ENCODE measurements at regions not wholly inside any gene's neighbourhood (a gene's known extent, or its start where the extent isn't known, plus 50 kb on each side); places are given as distances from the start of the nearest gene placed in this dataset.

GRCh38 chr5:122715095-122715494, 59.8 kb upstream of the SNX2 start (continued):
- TF ChIP-seq ZNF302 (tag by site-specific recombination; IDR thresholded peaks at IDR 0.05; ENCODE audit: low read depth) (no peak), ZNF121 (tag by site-specific recombination; IDR thresholded peaks at IDR 0.05) (no peak), ZFP41 (tag by site-specific recombination; IDR thresholded peaks at IDR 0.05; ENCODE audit: borderline replicate concordance) (no peak)

- TF ChIP-seq KLF1 (tag by site-specific recombination; IDR thresholded peaks at IDR 0.05): no peak
- ChIA-PET POLR2A (no interaction called here), CTCF (interaction anchor here (0.6 kb wide), 1 partner anchor 323 kb away, joined by 4 read pairs; no protein-coding TSS in a partner anchor)
- no peaks in the 10 kb centered on the region for H3K9me3 ChIP-seq (ENCODE audit: control insufficient read depth, insufficient read depth, low read depth, low read length)
- no peaks in the 10 kb centered on the region for H3K36me3 ChIP-seq (ENCODE audit: control insufficient read depth in 2 of 2, insufficient read depth in 1 of 2, low read length in 2 of 2)
- H3K27ac ChIP-seq (ENCODE audit: extremely low read depth, low read depth, low read length): no peak overlapping the region
- 0 out of 2 replicates have a peak, but pooled peaks cover under 1% of the 10 kb centered on the region for H3K4me1 ChIP-seq (ENCODE audit: control insufficient read depth, insufficient read depth, low read length)
- H3K4me3 ChIP-seq (ENCODE audit: low read depth, low read length): no peak overlapping the region
Observed at GRCh38 chr5:122718611-122719010, 56.3 kb upstream of the SNX2 start.

GRCh38 chr5:122719991-122720746, 54.7 kb upstream of the SNX2 start:
- TF ChIP-seq PRDM1 (tag by site-specific recombination; IDR thresholded peaks at IDR 0.05): no peak
- no peak for TF ChIP-seq ZNF580 (tag by site-specific recombination; IDR thresholded peaks at IDR 0.05)
- TF ChIP-seq SALL2 (tag by site-specific recombination; IDR thresholded peaks at IDR 0.05; ENCODE audit: borderline replicate concordance): no peak
- TF ChIP-seq ZNF701 (tag by site-specific recombination; IDR thresholded peaks at IDR 0.05): no peak
- no peak for TF ChIP-seq ZNF660 (tag by site-specific recombination; IDR thresholded peaks at IDR 0.05)
- TF ChIP-seq ZIC2 (tag by site-specific recombination; IDR thresholded peaks at IDR 0.05): no peak
- TF ChIP-seq PBX3 (CRISPR knock-in tag; IDR thresholded peaks at IDR 0.05): no peak
- TF ChIP-seq ZNF560 (tag by site-specific recombination; IDR thresholded peaks at IDR 0.05; ENCODE audit: borderline replicate concordance): no peak
- TF ChIP-seq MEIS1 (CRISPR knock-in tag; IDR thresholded peaks at IDR 0.05; ENCODE audit: borderline replicate concordance): no peak
- TF ChIP-seq GLI4 (tag by site-specific recombination; IDR thresholded peaks at IDR 0.05): no peak
- no peak for TF ChIP-seq ZNF514 (tag by site-specific recombination; IDR thresholded peaks at IDR 0.05)
- TF ChIP-seq SP3 (tag by site-specific recombination; IDR thresholded peaks at IDR 0.05): no peak
- no peak for TF ChIP-seq ZNF426 (tag by site-specific recombination; IDR thresholded peaks at IDR 0.05)
- TF ChIP-seq ZNF548 (tag by site-specific recombination; IDR thresholded peaks at IDR 0.05): no peak
- no peak for TF ChIP-seq KLF17 (tag by site-specific recombination; IDR thresholded peaks at IDR 0.05)
- TF ChIP-seq ZNF707 (tag by site-specific recombination; IDR thresholded peaks at IDR 0.05): no peak
- H3K27ac ChIP-seq (ENCODE audit: extremely low read depth, low read depth, low read length): no peak overlapping the region
- no peaks in the 10 kb centered on the region for H3K9me3 ChIP-seq (ENCODE audit: control insufficient read depth, insufficient read depth, low read depth, low read length)
- H3K36me3 ChIP-seq (ENCODE audit: control insufficient read depth in 2 of 2, insufficient read depth in 1 of 2, low read length in 2 of 2): no peaks in the 10 kb centered on the region
- ChIA-PET CTCF (interaction anchor here (1.0 kb wide), 1 partner anchor 16 kb away, joined by 5 read pairs; no protein-coding TSS in a partner anchor), POLR2A (interaction anchor here (0.6 kb wide), 1 partner anchor 20 kb away, joined by 3 read pairs; no protein-coding TSS in a partner anchor)
- no peak overlapping the region for H3K4me3 ChIP-seq (ENCODE audit: low read depth, low read length)
- 0 out of 2 replicates have a peak, but pooled peaks cover 2% of the 10 kb centered on the region for H3K4me1 ChIP-seq (ENCODE audit: control insufficient read depth, insufficient read depth, low read length)

Data from HEK293 (cell line).